ENCODE measurements at regions not wholly inside any gene's neighbourhood (a gene's known extent, or its start where the extent isn't known, plus 50 kb on each side); places are given as distances from the start of the nearest gene placed in this dataset.

DNA sequence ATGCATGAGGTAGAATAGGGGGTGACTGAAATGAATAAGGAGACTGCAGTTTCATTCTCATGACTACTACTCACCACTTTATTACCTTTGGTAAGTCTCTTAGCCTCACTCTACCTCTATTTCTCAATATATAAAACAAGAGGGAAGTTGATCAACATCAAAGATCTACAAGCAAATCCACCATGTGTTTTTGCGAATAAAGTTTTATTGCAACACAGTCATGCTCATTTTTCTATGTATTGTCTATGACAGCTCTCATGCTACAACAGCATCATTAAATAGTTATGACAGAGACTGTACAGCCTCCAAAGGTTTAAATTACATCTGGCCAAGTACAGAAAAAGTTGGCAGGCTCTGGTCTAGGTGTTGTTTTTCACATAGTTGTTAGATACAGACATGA is 72.6 kb upstream of the CPEB2 start:
- H3K23ac ChIP-seq (ENCODE audit: insufficient read length), result no peak overlapping the region
- no peak overlapping the region for H3K18ac ChIP-seq (ENCODE audit: extremely low read depth, low read length)
- H4K5ac ChIP-seq (ENCODE audit: insufficient read length, low read depth, low read length), result no peak overlapping the region
- H3K23me2 ChIP-seq (ENCODE audit: low read depth, low read length), result no peaks in the 10 kb centered on the region
- no peak overlapping the region for H2BK15ac ChIP-seq (ENCODE audit: low read length)
- H3K56ac ChIP-seq (replicated peaks; ENCODE audit: insufficient read length, low read depth, low read length), result no peak overlapping the region
- DNase-seq (ENCODE audit: low read depth in 1 of 2, low spot score in 2 of 2) (no peak), FAIRE-seq (no peak)
- CTCF ChIA-PET (ENCODE audit: partially characterized antibody), result no interaction called here
- no peak overlapping the region for H3K4me2 ChIP-seq (ENCODE audit: insufficient read depth in 1 of 2, low read depth in 2 of 2, low read length in 2 of 2)
- H3K9me3 ChIP-seq (ENCODE audit: insufficient read depth in 2 of 2, low read depth in 1 of 2, low read length in 1 of 2), result no peaks in the 10 kb centered on the region
- H3K79me2 ChIP-seq (ENCODE audit: control insufficient read depth in 1 of 2, insufficient read depth in 2 of 2, low read length in 2 of 2), result no peaks in the 10 kb centered on the region
- no peaks in the 10 kb centered on the region for H3K36me3 ChIP-seq (ENCODE audit: control insufficient read depth in 2 of 4, insufficient read depth in 4 of 4, low read length in 3 of 4)
- POLR2A ChIA-PET (ENCODE audit: partially characterized antibody), result no interaction called here
- H3K4me1 ChIP-seq (replicated peaks in 1 of 4; ENCODE audit: control insufficient read depth in 3 of 4, insufficient read depth in 4 of 4, low read length in 3 of 4), result peaks cover 0 to 2% (median 0%) of the 10 kb centered on the region in 4 experiments; a peak in 3 of 7 replicates
- H4K91ac ChIP-seq (replicated peaks; ENCODE audit: insufficient read length, low read length), result no peak overlapping the region
- no peaks in the 10 kb centered on the region for H3K79me1 ChIP-seq (ENCODE audit: low read depth, low read length)
- H3K27ac ChIP-seq (ENCODE audit: low read depth, low read length), result no peak overlapping the region
- no peak overlapping the region for H2BK5ac ChIP-seq (ENCODE audit: low read depth, low read length)
- no peak overlapping the region for H2AFZ ChIP-seq (ENCODE audit: low read length)
- no peak overlapping the region for H3K4ac ChIP-seq (replicated peaks; ENCODE audit: insufficient read length, low read depth, low read length)
- no peak overlapping the region for H3K14ac ChIP-seq (ENCODE audit: insufficient read length)
- no peaks in the 10 kb centered on the region for H4K20me1 ChIP-seq (replicated peaks in 1 of 2; ENCODE audit: control insufficient read depth in 1 of 2, insufficient read depth in 2 of 2, low read length in 2 of 2)
- H2AK5ac ChIP-seq (ENCODE audit: low read depth, low read length), result no peak overlapping the region
- 88% methylated on average over 1 of the region's 1 CpG; no CpG with 5 or more reads in 1 of the 2 experiments for WGBS, 2 experiments (ENCODE audit: extremely low coverage in 1 of 2, insufficient coverage in 1 of 2, insufficient read length in 1 of 2, insufficient replicate concordance in 2 of 2, low coverage in 1 of 2, low lambda C conversion rate in 2 of 2, missing lambda C conversion rate in 1 of 2)
- no peak overlapping the region for H2BK12ac ChIP-seq (ENCODE audit: low read depth, low read length)
- no peak overlapping the region for H4K8ac ChIP-seq (ENCODE audit: extremely low read depth, insufficient read depth, low read length)
- H2BK20ac ChIP-seq (ENCODE audit: low read length), result no peak overlapping the region
- H2BK120ac ChIP-seq (replicated peaks; ENCODE audit: low read depth, low read length), result no peak overlapping the region
- no peak for TF ChIP-seq SP1 (IDR thresholded peaks at IDR 0.05; ENCODE audit: low read depth, low read length)
- TF ChIP-seq KDM5A (IDR thresholded peaks at IDR 0.05; ENCODE audit: low read length), result no peak
- TF ChIP-seq, protein P1, sequence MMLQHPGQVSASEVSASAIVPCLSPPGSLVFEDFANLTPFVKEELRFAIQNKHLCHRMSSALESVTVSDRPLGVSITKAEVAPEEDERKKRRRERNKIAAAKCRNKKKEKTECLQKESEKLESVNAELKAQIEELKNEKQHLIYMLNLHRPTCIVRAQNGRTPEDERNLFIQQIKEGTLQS (IDR thresholded peaks at IDR 0.05; ENCODE audit: insufficient read depth, low read depth, low read length), result no peak
- TF ChIP-seq POLR2A (IDR thresholded peaks at IDR 0.05; ENCODE audit: control extremely low read depth in 1 of 2, low read depth in 2 of 2, low read length in 2 of 2), result no peak
- TF ChIP-seq HDAC6 (IDR thresholded peaks at IDR 0.05; ENCODE audit: low read depth, low read length), result no peak
- no peak for TF ChIP-seq BACH1 (IDR thresholded peaks at IDR 0.05; ENCODE audit: low read length)
- no peak for TF ChIP-seq POU5F1 (IDR thresholded peaks at IDR 0.05; ENCODE audit: low read depth, low read length)
- TF ChIP-seq FOSL1 (IDR thresholded peaks at IDR 0.05; ENCODE audit: insufficient read depth, low read depth, low read length), result no peak
- TF ChIP-seq RAD21 (IDR thresholded peaks at IDR 0.05 in 1 of 2, conservative IDR thresholded peaks at IDR 0.05 in 1 of 2; ENCODE audit: low read depth in 2 of 2, low read length in 2 of 2), result no peak
- TF ChIP-seq ZNF274 (IDR thresholded peaks at IDR 0.05; ENCODE audit: borderline replicate concordance, extremely low read depth, low read length), result no peak
- no peak for TF ChIP-seq SIX5 (IDR thresholded peaks at IDR 0.05; ENCODE audit: low read depth, low read length)
- TF ChIP-seq, protein P2, sequence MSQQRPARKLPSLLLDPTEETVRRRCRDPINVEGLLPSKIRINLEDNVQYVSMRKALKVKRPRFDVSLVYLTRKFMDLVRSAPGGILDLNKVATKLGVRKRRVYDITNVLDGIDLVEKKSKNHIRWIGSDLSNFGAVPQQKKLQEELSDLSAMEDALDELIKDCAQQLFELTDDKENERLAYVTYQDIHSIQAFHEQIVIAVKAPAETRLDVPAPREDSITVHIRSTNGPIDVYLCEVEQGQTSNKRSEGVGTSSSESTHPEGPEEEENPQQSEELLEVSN (IDR thresholded peaks at IDR 0.05), result no peak
- no peak for TF ChIP-seq EP300 (IDR thresholded peaks at IDR 0.05; ENCODE audit: borderline replicate concordance in 1 of 2, low read depth in 2 of 2, low read length in 2 of 2)
- H3K4me3 ChIP-seq (ENCODE audit: extremely low read depth in 1 of 4, insufficient read depth in 2 of 4, low read depth in 3 of 4, low read length in 4 of 4), result no peak overlapping the region
- H3K27me3 ChIP-seq (replicated peaks in 1 of 4; ENCODE audit: control insufficient read depth in 3 of 4, extremely low read depth in 1 of 4, insufficient read depth in 3 of 4, low read length in 3 of 4), result no peaks in the 10 kb centered on the region
- no peak overlapping the region for H3K9ac ChIP-seq (replicated peaks in 1 of 4; ENCODE audit: extremely low read depth in 1 of 4, low read depth in 3 of 4, low read length in 3 of 4)

Measured in H1 (cell line).